AG10803 (cell line): ENCODE measurements at regions not wholly inside any gene's neighbourhood (a gene's known extent, or its start where the extent isn't known, plus 50 kb on each side); places are given as distances from the start of the nearest gene placed in this dataset.

Experiments
- DNase-seq: peaks from one replicate; pipeline ENCODE4 v3.0.0; 2010; ENCODE audit warnings: low read depth
- H3K4me3 ChIP-seq: 2 replicates; pipeline ENCODE4 v1.5.1; 2011; ENCODE audit warnings: mild to moderate bottlenecking, low read length, control low read depth
- TF ChIP-seq, protein P1 (sequence below): conservative IDR thresholded peaks from 2 replicates; pipeline ENCODE4 v1.5.1; 2011; ENCODE audit warnings: mild to moderate bottlenecking, low read length, control low read depth, inconsistent platforms

DNA sequence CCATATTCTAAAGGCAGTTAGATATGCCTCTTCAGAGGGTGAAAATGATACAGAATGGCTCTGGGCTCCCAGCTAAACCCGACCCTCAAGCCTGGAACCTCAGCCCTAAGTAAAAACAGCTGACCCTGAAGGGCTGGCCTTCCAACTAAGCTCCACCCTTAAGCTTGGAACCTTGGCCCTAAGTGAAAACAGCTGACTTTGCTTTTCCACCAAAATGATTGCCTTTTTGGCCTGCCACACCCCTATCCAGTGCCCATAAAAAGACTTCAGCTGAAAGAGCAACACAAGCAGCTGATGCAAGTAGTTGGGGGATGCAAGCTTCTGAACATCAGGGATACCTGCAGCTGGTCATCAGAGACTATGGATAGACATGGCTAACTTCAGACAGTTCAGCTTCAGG is 647.4 kb upstream of the SGCD start:
- no peak overlapping the region for H3K4me3 ChIP-seq
- no peak for DNase-seq
- TF ChIP-seq, protein P1, sequence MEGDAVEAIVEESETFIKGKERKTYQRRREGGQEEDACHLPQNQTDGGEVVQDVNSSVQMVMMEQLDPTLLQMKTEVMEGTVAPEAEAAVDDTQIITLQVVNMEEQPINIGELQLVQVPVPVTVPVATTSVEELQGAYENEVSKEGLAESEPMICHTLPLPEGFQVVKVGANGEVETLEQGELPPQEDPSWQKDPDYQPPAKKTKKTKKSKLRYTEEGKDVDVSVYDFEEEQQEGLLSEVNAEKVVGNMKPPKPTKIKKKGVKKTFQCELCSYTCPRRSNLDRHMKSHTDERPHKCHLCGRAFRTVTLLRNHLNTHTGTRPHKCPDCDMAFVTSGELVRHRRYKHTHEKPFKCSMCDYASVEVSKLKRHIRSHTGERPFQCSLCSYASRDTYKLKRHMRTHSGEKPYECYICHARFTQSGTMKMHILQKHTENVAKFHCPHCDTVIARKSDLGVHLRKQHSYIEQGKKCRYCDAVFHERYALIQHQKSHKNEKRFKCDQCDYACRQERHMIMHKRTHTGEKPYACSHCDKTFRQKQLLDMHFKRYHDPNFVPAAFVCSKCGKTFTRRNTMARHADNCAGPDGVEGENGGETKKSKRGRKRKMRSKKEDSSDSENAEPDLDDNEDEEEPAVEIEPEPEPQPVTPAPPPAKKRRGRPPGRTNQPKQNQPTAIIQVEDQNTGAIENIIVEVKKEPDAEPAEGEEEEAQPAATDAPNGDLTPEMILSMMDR = no peak

GRCh38 chr5:155684417-155684816 is 642.5 kb upstream of the SGCD start:
- TF ChIP-seq, protein P1 = no peak
- DNase-seq = no peak

DNA sequence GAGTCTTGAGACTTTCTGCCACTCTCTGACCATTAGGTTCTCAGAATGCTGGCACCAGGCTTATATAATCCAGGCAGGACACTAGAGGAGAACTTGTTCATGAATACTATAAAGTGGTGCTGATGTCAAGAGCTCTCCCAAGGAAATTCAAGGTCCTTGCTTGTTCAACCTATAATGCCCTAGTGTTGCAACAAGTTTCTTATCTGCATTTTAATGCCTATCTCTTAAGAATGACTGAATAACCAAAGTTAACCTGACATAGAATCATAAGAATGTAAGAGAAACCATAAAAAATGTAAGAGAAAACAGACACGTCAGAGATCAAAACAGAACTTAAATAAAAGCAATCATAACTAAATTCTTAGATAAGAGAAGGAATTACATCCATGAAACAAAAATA is 640.8 kb upstream of the SGCD start:
- TF ChIP-seq, protein P1 = no peak
- no peak overlapping the region for H3K4me3 ChIP-seq
- DNase-seq = no peak

More at GRCh38 chr5:155684417-155684816, 642.5 kb upstream of the SGCD start:
- H3K4me3 ChIP-seq = no peak overlapping the region

DNA sequence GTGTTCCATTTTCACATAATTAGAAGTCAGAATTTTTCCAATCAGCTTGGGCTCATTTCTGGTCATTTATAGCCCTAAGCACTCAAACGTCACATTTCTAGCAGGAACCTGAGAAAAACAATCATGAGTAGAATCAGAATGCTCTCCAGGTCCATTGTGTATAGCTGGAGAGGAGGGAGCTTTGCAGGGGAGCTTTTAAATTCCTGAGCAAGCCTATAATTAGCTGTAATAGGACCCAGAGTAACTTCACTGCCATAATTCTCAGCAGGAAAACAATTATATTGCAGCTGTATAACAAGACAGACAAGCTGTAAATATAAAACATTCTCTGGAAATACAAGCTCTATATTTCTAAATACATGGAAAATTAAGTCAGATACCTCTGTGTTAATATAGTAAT is 637.6 kb upstream of the SGCD start:
- TF ChIP-seq, protein P1 = no peak
- DNase-seq = no peak
- no peak overlapping the region for H3K4me3 ChIP-seq

- TF ChIP-seq, protein P1 = no peak
- H3K4me3 ChIP-seq = no peak overlapping the region
- no peak for DNase-seq
Measured at GRCh38 chr5:155696362-155696761, 630.6 kb upstream of the SGCD start.

DNA sequence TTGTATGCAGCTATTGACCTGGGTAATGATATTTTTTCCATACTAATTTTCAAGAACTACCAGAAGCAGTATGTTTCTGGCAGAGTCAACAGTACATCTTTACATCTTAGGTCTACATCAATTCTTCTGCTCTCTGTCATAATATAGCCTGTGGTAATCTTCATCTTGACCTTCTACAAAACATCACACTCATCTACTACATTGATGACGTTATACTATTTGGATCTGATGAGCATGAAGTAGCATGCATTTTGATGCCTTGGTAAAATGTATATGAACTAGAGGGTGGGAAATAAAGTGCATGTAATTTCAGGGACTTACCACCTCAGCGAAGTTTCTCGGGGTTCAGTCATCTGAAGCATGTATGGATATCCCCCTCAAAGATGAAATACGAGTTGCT is 629.7 kb upstream of the SGCD start:
- H3K4me3 ChIP-seq = no peak overlapping the region
- DNase-seq = no peak
- TF ChIP-seq, protein P1 = no peak

- no peak overlapping the region for H3K4me3 ChIP-seq
- no peak for DNase-seq
- TF ChIP-seq, protein P1 = no peak
Measured at GRCh38 chr5:155699385-155699784, 627.6 kb upstream of the SGCD start.
